ENCODE measurements at regions not wholly inside any gene's neighbourhood (a gene's known extent, or its start where the extent isn't known, plus 50 kb on each side); places are given as distances from the start of the nearest gene placed in this dataset.
"Not testable (repeated sequence)": the region's sequence is repeated elsewhere in the genome, so short reads cannot be mapped to it uniquely, and the experiment has no call there.

- H3K36me3 Mint-ChIP-seq (ENCODE audit: low read depth) = peaks cover 96% of the 10 kb centered on the region
- H3K4me1 Mint-ChIP-seq (ENCODE audit: low read depth) = no peaks in the 10 kb centered on the region
- peaks cover 64% of the 10 kb centered on the region for H3K9me3 Mint-ChIP-seq
- no peak overlapping the region for H3K4me3 Mint-ChIP-seq
- no peak overlapping the region for H3K27ac Mint-ChIP-seq
- H3K27me3 Mint-ChIP-seq = no peaks in the 10 kb centered on the region
These were observed 127.7 kb upstream of the ZNF267 start for GRCh38 chr16:31745900-31746299.

- no peak overlapping the region for H3K27ac Mint-ChIP-seq
- H3K4me3 Mint-ChIP-seq = no peak overlapping the region
- peaks cover 94% of the 10 kb centered on the region for H3K36me3 Mint-ChIP-seq (ENCODE audit: low read depth)
- peaks cover 72% of the 10 kb centered on the region for H3K9me3 Mint-ChIP-seq
- no peaks in the 10 kb centered on the region for H3K4me1 Mint-ChIP-seq (ENCODE audit: low read depth)
- H3K27me3 Mint-ChIP-seq = no peaks in the 10 kb centered on the region
These were observed 118.5 kb upstream of the ZNF267 start for GRCh38 chr16:31754998-31755615.

GRCh38 chr16:31764103-31764502 is 109.5 kb upstream of the ZNF267 start:
- Mint-ChIP-seq H3K4me1 (ENCODE audit: low read depth) (no peaks in the 10 kb centered on the region), H3K27me3 (no peaks in the 10 kb centered on the region), H3K4me3 (no peak overlapping the region), H3K27ac (no peak overlapping the region), H3K9me3 (peaks cover 47% of the 10 kb centered on the region), H3K36me3 (ENCODE audit: low read depth) (peaks cover 43% of the 10 kb centered on the region)

GRCh38 chr16:31767267-31767666 is 106.3 kb upstream of the ZNF267 start:
- Mint-ChIP-seq H3K27me3 (no peaks in the 10 kb centered on the region), H3K4me1 (ENCODE audit: low read depth) (no peaks in the 10 kb centered on the region), H3K36me3 (ENCODE audit: low read depth) (peaks cover 21% of the 10 kb centered on the region), H3K27ac (no peak overlapping the region), H3K9me3 (peaks cover 34% of the 10 kb centered on the region), H3K4me3 (no peak overlapping the region)

GRCh38 chr16:31780342-31780741 is 93.3 kb upstream of the ZNF267 start:
- Mint-ChIP-seq H3K27me3 (no peaks in the 10 kb centered on the region), H3K9me3 (peaks cover 59% of the 10 kb centered on the region), H3K4me3 (no peak overlapping the region), H3K27ac (no peak overlapping the region), H3K36me3 (ENCODE audit: low read depth) (peaks cover 20% of the 10 kb centered on the region), H3K4me1 (ENCODE audit: low read depth) (no peaks in the 10 kb centered on the region)

- Mint-ChIP-seq H3K27ac (no peak overlapping the region), H3K4me3 (no peak overlapping the region), H3K36me3 (ENCODE audit: low read depth) (peaks cover 19% of the 10 kb centered on the region), H3K4me1 (ENCODE audit: low read depth) (no peaks in the 10 kb centered on the region), H3K9me3 (peaks cover 58% of the 10 kb centered on the region), H3K27me3 (no peaks in the 10 kb centered on the region)
These were observed 88.5 kb upstream of the ZNF267 start for GRCh38 chr16:31785126-31785525.

- H3K9me3 Mint-ChIP-seq = peaks cover 5% of the 10 kb centered on the region
- no peaks in the 10 kb centered on the region for H3K36me3 Mint-ChIP-seq (ENCODE audit: low read depth)
- no peak overlapping the region for H3K27ac Mint-ChIP-seq
- no peak overlapping the region for H3K4me3 Mint-ChIP-seq
- peaks cover 19% of the 10 kb centered on the region for H3K27me3 Mint-ChIP-seq
- H3K4me1 Mint-ChIP-seq (ENCODE audit: low read depth) = no peaks in the 10 kb centered on the region
These were observed 66.5 kb upstream of the ZNF267 start for GRCh38 chr16:31807086-31807485.

GRCh38 chr16:31810863-31811262 is 62.7 kb upstream of the ZNF267 start:
- Mint-ChIP-seq H3K36me3 (ENCODE audit: low read depth) (no peaks in the 10 kb centered on the region), H3K27ac (no peak overlapping the region), H3K9me3 (peaks cover 2% of the 10 kb centered on the region), H3K4me3 (no peak overlapping the region), H3K27me3 (peaks cover 23% of the 10 kb centered on the region), H3K4me1 (ENCODE audit: low read depth) (no peaks in the 10 kb centered on the region)

- not testable (repeated sequence) for H3K4me1 Mint-ChIP-seq (ENCODE audit: low read depth); H3K36me3 Mint-ChIP-seq (ENCODE audit: low read depth); H3K9me3 Mint-ChIP-seq; H3K4me3 Mint-ChIP-seq; H3K27ac Mint-ChIP-seq
- peaks cover 18% of the 10 kb centered on the region for H3K27me3 Mint-ChIP-seq
These were observed 57.5 kb upstream of the ZNF267 start for GRCh38 chr16:31816141-31816540.

- H3K27me3 Mint-ChIP-seq = peaks cover 29% of the 10 kb centered on the region
- H3K27ac Mint-ChIP-seq = no peak overlapping the region
- H3K4me1 Mint-ChIP-seq (ENCODE audit: low read depth) = no peaks in the 10 kb centered on the region
- H3K4me3 Mint-ChIP-seq = no peak overlapping the region
- no peaks in the 10 kb centered on the region for H3K36me3 Mint-ChIP-seq (ENCODE audit: low read depth)
- peaks cover 4% of the 10 kb centered on the region for H3K9me3 Mint-ChIP-seq
These were observed 54.2 kb upstream of the ZNF267 start for GRCh38 chr16:31819386-31819785.

- Mint-ChIP-seq H3K4me1 (ENCODE audit: low read depth) (no peaks in the 10 kb centered on the region), H3K4me3 (no peak overlapping the region), H3K27me3 (peaks cover 31% of the 10 kb centered on the region), H3K9me3 (peaks cover 4% of the 10 kb centered on the region), H3K27ac (no peak overlapping the region), H3K36me3 (ENCODE audit: low read depth) (no peaks in the 10 kb centered on the region)
These were observed 53.7 kb upstream of the ZNF267 start for GRCh38 chr16:31819948-31820347.

Measured in stimulated activated naive CD8-positive, alpha-beta T cell treated with anti-CD3 and anti-CD28 coated beads, Interleukin-15, Interleukin-2, amounts not matched to agents 100 ng/mL and 50 ng/mL, for 24 hours (primary cell).